GM12891 (cell line): ENCODE measurements at regions not wholly inside any gene's neighbourhood (a gene's known extent, or its start where the extent isn't known, plus 50 kb on each side); places are given as distances from the start of the nearest gene placed in this dataset.

Source experiments
- PAX5 ChIP-seq: IDR thresholded peaks from 2 replicates; pipeline ENCODE4 v1.6.1; 2011; ENCODE audit warnings: low read length, moderate library complexity, mild to moderate bottlenecking; ENCODE audit not compliant: insufficient read depth, severe bottlenecking
- POLR2A ChIP-seq: IDR thresholded peaks from 2 replicates; pipeline ENCODE4 v1.6.1; 2011; ENCODE audit warnings: low read depth, low read length, control low read depth
- POLR2AphosphoS5 ChIP-seq: IDR thresholded peaks from 2 replicates; pipeline ENCODE4 v1.6.1; 2011; ENCODE audit warnings: low read depth, low read length, control low read depth
- SPI1 ChIP-seq: IDR thresholded peaks from 2 replicates; pipeline ENCODE4 v1.6.1; 2011; ENCODE audit warnings: low read depth, low read length, control low read depth
- TAF1 ChIP-seq: IDR thresholded peaks from 2 replicates; pipeline ENCODE4 v1.6.1; 2011; ENCODE audit warnings: low read depth, low read length, control low read depth

GRCh38 chr6:43943099-43943766, 173.2 kb downstream of the VEGFA start:
- no peak for TF ChIP-seq POLR2A
- TF ChIP-seq TAF1 = no peak
- no peak for TF ChIP-seq POLR2AphosphoS5
- TF ChIP-seq SPI1 = no peak
- no peak for TF ChIP-seq PAX5
